H1 (cell line): ENCODE measurements at regions not wholly inside any gene's neighbourhood (a gene's known extent, or its start where the extent isn't known, plus 50 kb on each side); places are given as distances from the start of the nearest gene placed in this dataset.

Experiments used
- CTCF ChIA-PET: fragments of 300-600 bp; sonication (Branson Sonifier 250); formaldehyde crosslinking; loops from one replicate; lab custom pipeline; 2021; ENCODE audit not compliant: partially characterized antibody; lab: Charles Lee
- POLR2A ChIA-PET: fragments of 300-600 bp; sonication (Branson Sonifier 250); formaldehyde crosslinking; loops from one replicate; lab custom pipeline; 2021; ENCODE audit warnings: inconsistent platforms; ENCODE audit not compliant: partially characterized antibody; lab: Charles Lee
- DNase-seq, 2 experiments: peaks; one replicate each; pipeline versions ENCODE4 v3.0.0 to v3.0.0-alpha.2; 2010 to 2022; ENCODE audit warnings: low spot score in 2 of 2, low read depth in 1 of 2, mixed read lengths in 1 of 2
- FAIRE-seq: peaks from 2 replicates; lab custom pipeline; 2011; peaks lifted over from hg19 to GRCh38; lab: Jason Lieb, UNC
- H2AFZ ChIP-seq: 2 replicates; pipeline ENCODE4 v1.8.1; 2012; ENCODE audit warnings: low read length, inconsistent platforms
- H2AK5ac ChIP-seq: 2 replicates; pipeline ENCODE4 v1.6.1; 2013; ENCODE audit warnings: low read depth, low read length
- H2BK120ac ChIP-seq: replicated peaks from 2 replicates; pipeline ENCODE3; 2013; ENCODE audit warnings: low read depth, low read length, inconsistent platforms
- H2BK12ac ChIP-seq: 2 replicates; pipeline ENCODE4 v1.6.1; 2013; ENCODE audit warnings: low read depth, low read length
- H2BK15ac ChIP-seq: 2 replicates; pipeline ENCODE4 v1.6.1; 2013; ENCODE audit warnings: low read length
- H2BK20ac ChIP-seq: 2 replicates; pipeline ENCODE4 v1.6.1; 2013; ENCODE audit warnings: low read length
- H2BK5ac ChIP-seq: 2 replicates; pipeline ENCODE4 v1.6.1; 2013; ENCODE audit warnings: low read depth, low read length
- H3K14ac ChIP-seq: 2 replicates; pipeline ENCODE4 v1.6.1; 2013; ENCODE audit warnings: inconsistent platforms; ENCODE audit not compliant: insufficient read length
- H3K18ac ChIP-seq: 2 replicates; pipeline ENCODE4 v1.6.1; 2013; ENCODE audit warnings: low read length; ENCODE audit errors: extremely low read depth
- H3K23ac ChIP-seq: 2 replicates; pipeline ENCODE4 v1.6.1; 2013; ENCODE audit warnings: inconsistent platforms; ENCODE audit not compliant: insufficient read length
- H3K23me2 ChIP-seq: 2 replicates; pipeline ENCODE4 v1.6.1; 2013; ENCODE audit warnings: low read depth, low read length
- H3K27ac ChIP-seq: 2 replicates; pipeline ENCODE4 v1.6.1; 2011; ENCODE audit warnings: low read depth, low read length, inconsistent platforms
- H3K27me3 ChIP-seq, 4 experiments: replicated peaks in 1 of 4; 1 replicate in 1 of 4; 2 replicates in 3 of 4; pipeline versions ENCODE4 v1.6.1 to v1.8.1; 2011 to 2013; ENCODE audit warnings: low read length in 3 of 4, mild to moderate bottlenecking in 3 of 4, inconsistent platforms in 2 of 4, mixed read lengths in 2 of 4, moderate library complexity in 1 of 4; ENCODE audit not compliant: control insufficient read depth in 3 of 4, insufficient read depth in 3 of 4; ENCODE audit errors: extremely low read depth in 1 of 4
- H3K36me3 ChIP-seq, 4 experiments: 2 replicates each; pipeline versions ENCODE4 v1.6.1 to v1.8.1; 2011 to 2013; ENCODE audit warnings: mild to moderate bottlenecking in 4 of 4, low read length in 3 of 4, moderate library complexity in 2 of 4, control low read depth in 1 of 4, inconsistent platforms in 1 of 4; ENCODE audit not compliant: insufficient read depth in 4 of 4, control insufficient read depth in 2 of 4
- H3K4ac ChIP-seq: replicated peaks from 2 replicates; pipeline ENCODE3; 2013; ENCODE audit warnings: low read length, low read depth, mixed read lengths, inconsistent platforms; ENCODE audit not compliant: insufficient read length
- H3K4me1 ChIP-seq, 4 experiments: replicated peaks in 1 of 4; 1 replicate in 1 of 4; 2 replicates in 3 of 4; pipeline versions ENCODE4 v1.6.1 to v1.8.1; 2011 to 2013; ENCODE audit warnings: low read length in 3 of 4, inconsistent platforms in 2 of 4, mixed read lengths in 1 of 4; ENCODE audit not compliant: insufficient read depth in 4 of 4, control insufficient read depth in 3 of 4
- H3K4me2 ChIP-seq, 2 experiments: 2 replicates each; pipeline versions ENCODE4 v1.6.1 to v1.8.1; 2011 to 2013; ENCODE audit warnings: low read depth in 2 of 2, low read length in 2 of 2, control low read depth in 1 of 2, inconsistent platforms in 1 of 2, mild to moderate bottlenecking in 1 of 2; ENCODE audit not compliant: insufficient read depth in 1 of 2
- H3K4me3 ChIP-seq, 4 experiments: fragments of 200-600, 300-600 bp in 1 of 4; sonication (generic), shearing (Covaris generic), sonication (Bioruptor Twin) in 1 of 4; 2 replicates each; pipeline versions ENCODE4 v1.5.1 to v1.8.1; 2011 to 2016; ENCODE audit warnings: low read length in 4 of 4, low read depth in 3 of 4, control low read depth in 2 of 4, inconsistent platforms in 2 of 4, mild to moderate bottlenecking in 2 of 4, mixed read lengths in 1 of 4, moderate library complexity in 1 of 4; ENCODE audit not compliant: insufficient read depth in 2 of 4; ENCODE audit errors: extremely low read depth in 1 of 4
- H3K56ac ChIP-seq: replicated peaks from 2 replicates; pipeline ENCODE3; 2013; ENCODE audit warnings: low read depth, mild to moderate bottlenecking, mixed read lengths, low read length, inconsistent platforms; ENCODE audit not compliant: insufficient read length
- H3K79me1 ChIP-seq: 2 replicates; pipeline ENCODE4 v1.6.1; 2013; ENCODE audit warnings: low read depth, low read length, control low read depth
- H3K79me2 ChIP-seq, 2 experiments: 2 replicates each; pipeline versions ENCODE4 v1.6.1 to v1.8.1; 2012 to 2013; ENCODE audit warnings: low read length in 2 of 2, mild to moderate bottlenecking in 2 of 2, inconsistent platforms in 1 of 2; ENCODE audit not compliant: insufficient read depth in 2 of 2, control insufficient read depth in 1 of 2
- H3K9ac ChIP-seq, 4 experiments: replicated peaks in 1 of 4; 1 replicate in 1 of 4; 2 replicates in 3 of 4; pipeline versions ENCODE4 v1.6.1 to v1.8.1; 2011 to 2013; ENCODE audit warnings: low read depth in 3 of 4, low read length in 3 of 4, control low read depth in 2 of 4, mild to moderate bottlenecking in 2 of 4, moderate library complexity in 2 of 4, inconsistent platforms in 1 of 4; ENCODE audit errors: extremely low read depth in 1 of 4
- H3K9me3 ChIP-seq, 2 experiments: 2 replicates each; pipeline versions ENCODE4 v1.6.1 to v1.8.1; 2012 to 2013; ENCODE audit warnings: mild to moderate bottlenecking in 2 of 2, moderate library complexity in 2 of 2, control low read depth in 1 of 2, inconsistent platforms in 1 of 2, low read depth in 1 of 2, low read length in 1 of 2, mixed read lengths in 1 of 2; ENCODE audit not compliant: insufficient read depth in 2 of 2
- H4K20me1 ChIP-seq, 2 experiments: replicated peaks in 1 of 2; 2 replicates each; pipeline versions ENCODE3 to v1.8.1; 2011 to 2013; ENCODE audit warnings: inconsistent platforms in 2 of 2, low read length in 2 of 2, mild to moderate bottlenecking in 1 of 2; ENCODE audit not compliant: insufficient read depth in 2 of 2, control insufficient read depth in 1 of 2
- H4K5ac ChIP-seq: 2 replicates; pipeline ENCODE4 v1.6.1; 2013; ENCODE audit warnings: low read length, low read depth, mixed read lengths, inconsistent platforms; ENCODE audit not compliant: insufficient read length
- H4K8ac ChIP-seq: 2 replicates; pipeline ENCODE4 v1.8.0; 2013; ENCODE audit warnings: mild to moderate bottlenecking, moderate library complexity, low read length, inconsistent platforms; ENCODE audit not compliant: insufficient read depth; ENCODE audit errors: extremely low read depth
- H4K91ac ChIP-seq: replicated peaks from 2 replicates; pipeline ENCODE3; 2013; ENCODE audit warnings: low read length, mixed read lengths, inconsistent platforms; ENCODE audit not compliant: insufficient read length
- BCL11A ChIP-seq, 2 experiments: IDR thresholded peaks; one replicate each; pipeline ENCODE4 v1.6.1; 2011; ENCODE audit warnings: low read depth in 2 of 2, low read length in 2 of 2, mild to moderate bottlenecking in 2 of 2
- WGBS, 2 experiments: shearing (Covaris generic) in 1 of 2; methylation state at CpG; one replicate each; pipeline versions ENCODE4 v1.1.6 to v1.1.7; 2013 to 2015; ENCODE audit warnings: low lambda C conversion rate in 2 of 2, mixed read lengths in 2 of 2, inconsistent platforms in 1 of 2, low coverage in 1 of 2, missing lambda C conversion rate in 1 of 2; ENCODE audit not compliant: insufficient replicate concordance in 2 of 2, insufficient coverage in 1 of 2, insufficient read length in 1 of 2; ENCODE audit errors: extremely low coverage in 1 of 2, missing lambda C conversion rate in 1 of 2; 5-methylcytosine and 5-hydroxymethylcytosine counted together

DNA sequence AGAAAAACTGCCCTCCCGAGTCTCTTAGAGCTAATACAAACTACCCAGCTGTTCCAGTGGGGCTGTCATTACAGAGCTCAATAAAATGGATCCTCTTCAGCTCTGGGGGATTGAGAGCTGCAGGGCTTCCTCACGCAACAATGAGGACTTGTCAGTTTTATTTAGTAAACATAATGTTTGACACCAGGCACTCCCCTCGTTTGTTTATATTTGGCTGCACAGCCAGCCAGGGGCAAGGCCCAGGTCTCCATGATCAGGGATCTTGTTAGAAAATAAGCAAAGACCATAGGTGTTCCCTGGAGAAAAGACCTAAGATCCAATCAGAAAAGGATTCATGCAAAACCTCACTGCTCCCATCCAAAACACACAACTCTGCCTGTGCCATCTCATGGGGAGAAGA is 158.2 kb downstream of the C1D start:
- H2AK5ac ChIP-seq = no peak overlapping the region
- no peaks in the 10 kb centered on the region for H4K20me1 ChIP-seq
- H3K18ac ChIP-seq = no peak overlapping the region
- no peak overlapping the region for H2BK120ac ChIP-seq
- no peak for FAIRE-seq
- H3K79me2 ChIP-seq = no peaks in the 10 kb centered on the region
- H3K36me3 ChIP-seq = 0 out of 8 replicates have a peak, but pooled peaks cover 0 to 4% (median 0%) of the 10 kb centered on the region in 4 experiments
- H3K9me3 ChIP-seq = peaks cover 6 to 13% of the 10 kb centered on the region in 2 experiments; a peak in 2 of 4 replicates
- H3K4me1 ChIP-seq = no peaks in the 10 kb centered on the region; a peak in 1 of 7 replicates
- WGBS, 2 experiments = 87% methylated on average over 3 of the region's 3 CpGs; no CpG with 5 or more reads in 1 of the 2 experiments
- no peak overlapping the region for H2BK15ac ChIP-seq
- H4K91ac ChIP-seq = no peak overlapping the region
- no peak overlapping the region for H3K23ac ChIP-seq
- no peak overlapping the region for H3K4me3 ChIP-seq
- no peaks in the 10 kb centered on the region for H3K23me2 ChIP-seq
- H2BK12ac ChIP-seq = no peak overlapping the region
- TF ChIP-seq BCL11A (IDR thresholded peaks at IDR 0.05; ENCODE audit: low read depth in 2 of 2, low read length in 2 of 2) = no peak
- TF ChIP-seq, all 59 proteins: peak for 0
- no peak overlapping the region for H2AFZ ChIP-seq
- ChIA-PET POLR2A (no interaction called here), CTCF (interaction anchor here (1.3 kb wide), 1 partner anchor 9 kb away, joined by 3 read pairs; no protein-coding TSS in a partner anchor)
- no peak for DNase-seq
- H2BK5ac ChIP-seq = no peak overlapping the region
- no peak overlapping the region for H3K4me2 ChIP-seq
- no peak overlapping the region for H2BK20ac ChIP-seq
- H3K79me1 ChIP-seq = no peaks in the 10 kb centered on the region
- H3K27ac ChIP-seq = no peak overlapping the region
- peaks cover 0 to 2% (median 0%) of the 10 kb centered on the region in 4 experiments; a peak in 1 of 7 replicates for H3K27me3 ChIP-seq
- no peak overlapping the region for H4K5ac ChIP-seq
- H3K56ac ChIP-seq = no peak overlapping the region
- H4K8ac ChIP-seq = no peak overlapping the region
- no peak overlapping the region for H3K4ac ChIP-seq
- H3K14ac ChIP-seq = no peak overlapping the region
- H3K9ac ChIP-seq = no peak overlapping the region
